ENCODE measurements at regions not wholly inside any gene's neighbourhood (a gene's known extent, or its start where the extent isn't known, plus 50 kb on each side); places are given as distances from the start of the nearest gene placed in this dataset.
"Not testable (repeated sequence)": the region's sequence is repeated elsewhere in the genome, so short reads cannot be mapped to it uniquely, and the experiment has no call there.

DNA sequence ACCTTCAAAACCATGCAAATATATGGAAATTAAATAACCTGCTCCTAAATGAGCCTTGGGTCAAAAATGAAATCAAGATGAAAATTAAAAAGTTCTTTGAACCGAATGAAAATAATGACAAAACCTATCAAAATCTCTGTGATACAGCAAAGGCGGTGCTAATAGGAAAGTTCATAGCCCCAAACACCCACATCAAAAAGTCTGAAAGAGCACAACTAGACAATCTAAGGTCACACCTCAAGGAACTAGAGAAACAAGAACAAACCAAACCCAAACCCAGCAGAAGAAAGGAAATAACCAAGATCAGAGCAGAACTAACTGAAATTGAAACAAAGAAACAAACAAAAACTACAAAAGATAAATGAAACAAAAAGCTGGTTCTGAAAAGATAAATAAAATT is 477.7 kb upstream of the ARHGEF26 start:
- not testable (repeated sequence) for TF ChIP-seq POLR2A (IDR thresholded peaks at IDR 0.05)
- TF ChIP-seq, protein P1, sequence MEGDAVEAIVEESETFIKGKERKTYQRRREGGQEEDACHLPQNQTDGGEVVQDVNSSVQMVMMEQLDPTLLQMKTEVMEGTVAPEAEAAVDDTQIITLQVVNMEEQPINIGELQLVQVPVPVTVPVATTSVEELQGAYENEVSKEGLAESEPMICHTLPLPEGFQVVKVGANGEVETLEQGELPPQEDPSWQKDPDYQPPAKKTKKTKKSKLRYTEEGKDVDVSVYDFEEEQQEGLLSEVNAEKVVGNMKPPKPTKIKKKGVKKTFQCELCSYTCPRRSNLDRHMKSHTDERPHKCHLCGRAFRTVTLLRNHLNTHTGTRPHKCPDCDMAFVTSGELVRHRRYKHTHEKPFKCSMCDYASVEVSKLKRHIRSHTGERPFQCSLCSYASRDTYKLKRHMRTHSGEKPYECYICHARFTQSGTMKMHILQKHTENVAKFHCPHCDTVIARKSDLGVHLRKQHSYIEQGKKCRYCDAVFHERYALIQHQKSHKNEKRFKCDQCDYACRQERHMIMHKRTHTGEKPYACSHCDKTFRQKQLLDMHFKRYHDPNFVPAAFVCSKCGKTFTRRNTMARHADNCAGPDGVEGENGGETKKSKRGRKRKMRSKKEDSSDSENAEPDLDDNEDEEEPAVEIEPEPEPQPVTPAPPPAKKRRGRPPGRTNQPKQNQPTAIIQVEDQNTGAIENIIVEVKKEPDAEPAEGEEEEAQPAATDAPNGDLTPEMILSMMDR (IDR thresholded peaks at IDR 0.05): not testable (repeated sequence)
